ENCODE measurements at regions not wholly inside any gene's neighbourhood (a gene's known extent, or its start where the extent isn't known, plus 50 kb on each side); places are given as distances from the start of the nearest gene placed in this dataset.
"Not testable (repeated sequence)": the region's sequence is repeated elsewhere in the genome, so short reads cannot be mapped to it uniquely, and the experiment has no call there.

DNA sequence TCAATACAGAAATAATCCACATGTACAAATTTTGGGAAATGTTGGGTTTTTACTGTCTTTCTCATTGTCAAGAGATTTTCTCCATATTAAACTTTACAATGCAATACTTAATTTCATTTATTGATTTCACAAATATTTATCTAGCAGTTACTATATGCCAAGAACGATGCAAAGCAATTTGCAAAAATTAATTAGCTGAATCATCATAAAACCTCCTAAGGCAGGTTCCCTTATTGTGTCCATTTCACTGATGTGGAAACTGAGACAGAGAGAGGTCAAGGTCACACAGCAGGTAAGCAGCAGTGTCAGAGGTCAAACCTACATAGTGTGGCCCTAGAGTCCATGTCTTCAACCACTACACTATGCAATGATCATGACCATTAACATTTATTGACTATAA, 286.8 kb upstream of the AUTS2 start:
- no peak for DNase-seq

- not testable (repeated sequence) for DNase-seq
Observed at GRCh38 chr7:69313852-69314251, 284.4 kb upstream of the AUTS2 start.

DNA sequence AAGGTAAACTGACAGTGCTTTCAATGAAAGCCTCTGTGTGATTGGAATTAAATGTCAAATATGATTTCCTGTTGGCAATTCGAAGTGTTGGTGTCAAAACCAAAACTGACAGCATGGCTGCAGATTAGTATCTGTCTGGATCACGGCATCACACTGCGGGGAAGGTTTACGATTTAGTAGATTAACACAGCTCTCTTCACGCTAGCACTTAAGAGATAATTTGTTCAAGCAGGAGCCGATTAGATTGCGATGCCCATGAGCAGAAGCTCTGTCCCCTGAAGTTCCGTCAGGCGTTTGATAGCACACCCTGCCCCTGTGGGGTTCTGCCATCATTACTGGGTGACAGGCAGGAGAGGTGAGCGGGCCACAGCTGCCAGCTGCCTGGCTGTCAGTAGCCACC, 279.5 kb upstream of the AUTS2 start:
- no peak for DNase-seq

DNA sequence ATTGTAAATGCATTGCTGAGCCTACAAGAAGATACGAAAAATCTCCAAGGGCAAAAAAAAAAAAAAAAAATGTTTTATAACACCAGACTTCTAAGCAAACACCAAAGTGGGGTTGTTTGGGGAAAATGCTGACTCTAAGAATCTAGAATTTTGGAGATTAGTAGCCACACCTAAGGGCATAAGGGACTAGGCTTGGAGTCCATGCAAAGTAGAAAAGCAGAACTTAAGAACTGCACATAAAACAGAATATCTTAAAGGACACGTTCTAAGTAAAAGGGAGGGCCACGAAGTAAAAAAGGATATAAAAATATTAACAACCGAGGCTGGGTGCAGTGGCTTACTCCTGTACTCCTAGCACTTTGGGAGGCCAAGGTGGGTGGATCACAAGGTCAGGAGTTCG, 269.8 kb upstream of the AUTS2 start:
- DNase-seq, result no peak

DNA sequence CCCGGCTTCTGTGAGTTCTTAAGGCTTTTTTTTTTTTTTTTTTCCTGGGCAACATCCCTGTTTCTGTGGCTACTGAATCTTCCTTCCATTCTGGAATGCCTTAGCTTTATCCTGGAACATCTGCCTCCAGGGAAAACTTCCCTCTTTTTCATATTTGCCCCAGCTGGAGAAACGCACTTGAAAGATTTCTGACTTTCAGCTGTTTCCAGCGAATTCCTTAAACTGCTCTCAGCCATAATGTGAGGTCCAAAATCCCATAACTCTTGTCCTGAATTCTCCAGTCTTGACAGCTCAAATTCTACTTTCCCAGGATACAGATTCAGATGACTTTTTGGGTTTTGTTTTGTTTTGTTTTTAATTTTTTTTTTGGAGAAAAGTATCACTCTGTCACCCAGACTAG, 263.6 kb upstream of the AUTS2 start:
- no peak for DNase-seq

DNA sequence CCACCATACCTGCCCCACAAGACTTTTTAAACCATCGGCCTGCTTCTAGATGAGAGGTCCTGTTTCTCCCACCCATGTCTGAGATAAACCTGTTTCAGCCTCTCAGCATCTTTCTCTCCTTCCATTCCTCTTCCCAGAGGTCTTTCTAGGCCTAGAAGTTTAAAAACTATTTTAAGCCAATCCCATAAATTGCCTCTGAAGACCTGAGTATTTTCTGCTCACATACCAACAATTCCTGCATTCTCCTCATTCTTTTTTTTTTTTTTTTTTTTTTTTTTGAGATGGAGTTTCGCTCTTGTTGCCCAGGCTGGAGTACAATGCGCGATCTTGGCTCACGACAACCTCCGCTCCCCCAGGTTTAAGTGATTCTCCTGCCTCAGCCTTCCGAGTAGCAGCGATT, 262.9 kb upstream of the AUTS2 start:
- DNase-seq, result no peak

GRCh38 chr7:69336976-69337375, 261.3 kb upstream of the AUTS2 start:
- no peak for DNase-seq

DNA sequence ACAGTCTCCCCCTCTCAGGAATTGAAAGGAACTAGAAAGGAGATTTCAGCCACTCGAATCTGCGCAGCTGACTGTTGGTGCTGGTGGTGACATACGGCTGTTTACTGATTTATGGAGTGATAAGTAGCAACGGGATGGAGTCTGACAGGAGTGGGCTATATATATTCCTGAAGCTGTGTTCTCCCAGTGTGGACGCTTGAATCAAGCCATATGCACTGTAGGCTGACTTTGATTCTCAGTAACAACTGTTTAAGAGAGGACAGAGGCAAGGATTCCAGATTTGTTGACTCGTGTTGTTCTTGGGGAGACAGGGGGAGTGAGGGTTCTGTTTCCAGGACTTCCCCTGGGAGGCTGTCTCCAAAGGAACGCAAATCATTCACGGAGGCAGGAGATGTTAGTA, 260.1 kb upstream of the AUTS2 start:
- no peak for DNase-seq

GRCh38 chr7:69341288-69341687, 257.0 kb upstream of the AUTS2 start:
- DNase-seq, result no peak

- DNase-seq, result no peak
Observed at GRCh38 chr7:69342154-69342884, 256.0 kb upstream of the AUTS2 start.

GRCh38 chr7:69349291-69349690, 249.0 kb upstream of the AUTS2 start:
- no peak for DNase-seq

DNA sequence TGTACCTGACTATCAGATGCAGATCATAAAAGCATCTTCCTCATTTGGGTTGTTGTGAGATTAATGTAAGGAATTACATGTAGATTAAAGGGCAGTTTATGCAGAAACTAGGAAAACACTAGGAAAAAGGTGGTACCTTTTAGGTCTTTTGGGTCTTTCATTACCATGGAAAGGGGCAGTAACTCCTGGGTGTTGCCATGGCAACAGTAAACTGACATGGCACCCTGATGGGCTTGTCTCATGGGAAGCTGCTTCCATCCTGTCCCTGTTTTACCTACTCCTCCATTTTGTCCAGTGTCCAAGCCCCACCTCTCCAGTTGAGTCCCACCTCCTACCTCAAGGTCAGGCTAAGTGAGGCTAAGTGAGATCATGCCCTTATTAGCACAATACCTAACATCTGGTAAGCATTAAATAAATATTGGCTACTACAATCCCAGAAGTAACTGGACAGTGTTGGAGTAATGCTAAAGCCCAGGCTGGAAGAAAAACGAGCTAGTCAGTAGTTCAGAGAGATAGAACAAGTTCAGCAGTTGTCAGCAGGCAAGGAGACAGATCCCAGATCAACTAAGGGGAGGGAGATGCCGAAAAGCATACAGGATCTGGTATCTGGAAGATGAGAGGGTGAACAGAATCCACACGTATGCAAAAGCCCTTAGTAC, 240.0 kb upstream of the AUTS2 start:
- DNase-seq, result no peak

- no peak for DNase-seq
Observed at GRCh38 chr7:69359003-69359700, 239.1 kb upstream of the AUTS2 start.

DNA sequence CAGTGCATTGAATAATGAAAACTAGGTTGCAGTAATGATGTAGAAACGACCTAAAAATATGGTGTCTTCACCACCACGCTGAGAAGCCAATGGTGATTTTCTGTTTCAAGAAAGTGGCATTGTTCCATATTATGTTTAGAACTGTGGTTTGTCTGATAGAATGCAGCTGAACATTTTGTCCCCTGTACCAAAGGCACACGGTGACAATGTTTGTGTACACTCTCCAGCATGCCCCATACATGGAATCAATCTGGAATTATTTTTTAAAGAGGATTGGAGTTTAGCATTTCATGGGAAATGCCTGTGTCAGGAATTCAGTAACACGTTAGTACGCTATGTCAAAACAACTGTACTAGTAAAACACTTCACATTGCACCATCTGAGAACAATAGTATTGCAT, 237.4 kb upstream of the AUTS2 start:
- no peak for DNase-seq

DNA sequence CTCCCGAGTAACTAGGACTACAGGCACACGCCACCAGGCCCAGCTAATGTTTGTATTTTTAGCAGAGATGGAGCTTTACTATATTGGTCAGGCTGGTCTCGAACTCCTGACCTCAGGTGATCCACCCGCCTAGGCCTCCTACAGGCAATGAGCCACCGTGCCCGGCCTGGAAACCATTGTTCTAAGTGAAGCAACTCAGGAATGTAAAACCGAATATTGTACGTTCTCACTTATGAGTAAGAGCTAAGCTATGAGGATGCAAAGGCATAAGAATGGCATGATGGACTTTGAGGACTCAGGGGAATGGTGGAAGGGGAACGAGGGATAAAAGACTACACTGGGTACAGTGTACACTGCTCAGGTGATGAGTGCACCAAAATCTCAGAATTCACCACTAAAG, 235.1 kb upstream of the AUTS2 start:
- DNase-seq, result no peak

- no peak for DNase-seq
Observed at GRCh38 chr7:69364813-69365643, 233.2 kb upstream of the AUTS2 start.

DNA sequence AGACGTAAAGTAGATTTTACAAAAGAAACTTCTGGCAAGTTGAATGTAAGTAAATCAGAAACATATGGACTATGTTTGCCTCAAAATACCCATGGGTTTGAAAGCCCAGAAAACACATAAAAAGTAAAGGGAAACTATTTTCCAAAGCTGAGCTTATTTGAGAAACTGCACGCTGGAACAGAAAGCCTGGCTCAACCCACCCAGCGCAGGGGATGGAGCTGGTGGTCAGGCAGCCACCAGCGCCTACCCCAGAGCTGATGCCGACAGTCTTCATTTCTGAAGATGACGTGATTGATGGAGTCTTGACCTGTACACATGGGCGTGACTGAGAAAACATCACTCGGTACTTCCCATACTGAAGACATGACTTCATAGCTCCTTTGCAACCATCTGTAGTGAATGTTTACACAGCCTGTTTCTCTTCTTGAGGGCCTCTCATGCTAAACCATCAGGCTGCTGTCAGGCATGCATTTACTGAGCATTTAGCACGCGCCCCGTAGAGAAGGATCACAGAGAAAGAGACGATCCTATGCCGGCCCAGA, 232.6 kb upstream of the AUTS2 start:
- DNase-seq, result no peak

DNA sequence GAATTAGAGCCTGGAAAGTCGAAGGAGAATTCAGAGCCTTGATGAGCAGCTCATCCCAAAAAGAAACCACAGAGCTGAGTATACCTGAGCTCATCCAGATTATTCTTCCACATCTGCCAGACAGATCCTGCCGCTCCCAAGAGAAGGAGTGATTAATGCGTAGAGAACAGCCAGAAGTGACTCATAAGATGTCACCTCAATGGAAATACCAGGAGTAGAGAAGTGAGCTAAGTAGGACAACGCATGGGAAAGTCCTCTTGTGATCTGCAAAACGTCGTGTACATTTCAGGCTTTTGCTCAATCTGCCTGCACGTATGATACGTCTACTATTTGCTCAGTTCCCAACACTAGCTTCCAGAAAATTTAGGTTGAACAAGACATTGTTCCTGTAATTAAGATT, 230.5 kb upstream of the AUTS2 start:
- no peak for DNase-seq

DNA sequence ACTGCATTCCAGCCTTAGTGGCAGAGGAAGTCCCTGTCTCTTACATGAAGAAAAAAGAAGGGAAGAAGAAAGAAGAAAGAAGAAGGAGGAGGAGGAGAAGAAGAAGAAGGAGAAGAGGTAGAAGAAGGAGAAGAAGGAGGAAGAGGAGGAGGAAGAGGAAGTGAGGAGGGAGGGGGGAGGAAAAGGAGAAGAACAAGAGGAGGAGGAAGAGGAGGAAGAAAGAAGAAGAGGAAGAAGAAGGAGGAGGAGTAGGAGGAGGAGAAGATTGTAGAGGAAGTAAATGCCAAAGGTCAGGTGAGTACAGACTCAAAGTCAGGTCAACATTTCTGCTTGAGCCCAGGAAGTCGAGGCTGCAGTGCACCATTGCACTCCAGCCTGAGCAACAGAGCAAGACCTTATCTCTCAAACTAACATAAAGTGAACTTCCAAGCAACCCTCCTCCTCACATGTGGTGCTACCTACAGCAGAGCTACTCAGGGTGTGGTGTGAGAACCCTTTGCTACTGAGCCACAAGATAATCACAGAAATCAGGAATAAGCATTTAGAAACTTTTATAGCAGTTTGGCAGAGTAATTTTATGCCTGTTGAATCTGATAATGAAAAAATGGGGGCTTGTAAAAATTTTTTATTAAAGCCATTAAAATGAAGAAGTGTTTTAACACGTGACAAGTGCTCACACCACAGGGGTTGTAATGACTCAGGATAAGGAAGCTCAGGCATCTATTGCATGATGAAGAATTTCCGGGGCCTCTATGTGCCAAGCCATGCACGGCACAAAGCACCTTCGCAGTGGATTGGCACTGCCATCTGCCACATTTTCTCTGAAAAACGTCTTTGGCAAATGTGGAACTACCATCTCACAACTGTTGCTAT, 224.9 kb upstream of the AUTS2 start:
- DNase-seq, result no peak

GRCh38 chr7:69374044-69374425, 224.2 kb upstream of the AUTS2 start:
- no peak for DNase-seq

DNA sequence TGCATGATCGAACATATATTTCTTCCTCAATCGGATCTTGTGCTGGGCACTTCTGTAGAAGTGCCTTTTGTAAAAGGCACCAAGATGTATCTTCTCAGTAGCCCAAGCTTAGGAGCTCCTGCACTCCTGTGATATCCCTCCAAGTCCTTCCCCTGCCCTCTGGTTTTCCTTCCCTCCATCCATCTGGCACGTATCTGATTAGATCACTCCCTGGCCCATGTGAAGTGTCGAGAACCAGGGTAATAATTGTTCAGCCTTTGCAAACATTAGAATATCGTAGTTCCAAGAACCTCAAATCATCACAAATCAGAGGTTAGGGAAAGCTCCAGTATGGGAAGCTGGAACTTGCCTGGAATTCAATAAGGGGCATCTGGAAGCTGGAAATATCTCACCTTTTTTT, 221.1 kb upstream of the AUTS2 start:
- no peak for DNase-seq

Data from CD4-positive, alpha-beta T cell treated with Interleukin-17A for 1 hour (primary cell).